ENCODE measurements at regions not wholly inside any gene's neighbourhood (a gene's known extent, or its start where the extent isn't known, plus 50 kb on each side); places are given as distances from the start of the nearest gene placed in this dataset.
"Not testable (repeated sequence)": the region's sequence is repeated elsewhere in the genome, so short reads cannot be mapped to it uniquely, and the experiment has no call there.

GRCh38 chr3:126288314-126288713, 68.9 kb downstream of the KLF15 start:
- peaks cover 35% of the 10 kb centered on the region for H3K4me1 Mint-ChIP-seq
- DNase-seq (ENCODE audit: low read depth, low spot score) = no peak

GRCh38 chr3:126287536-126288241, 69.5 kb downstream of the KLF15 start:
- peak overlapping the region; percentile 84 for H3K4me3 Mint-ChIP-seq
- H3K9me3 Mint-ChIP-seq = no peaks in the 10 kb centered on the region
- peaks cover 27% of the 10 kb centered on the region for H3K27me3 Mint-ChIP-seq (ENCODE audit: low read depth)
- H3K4me1 Mint-ChIP-seq = peaks cover 35% of the 10 kb centered on the region
- H3K36me3 Mint-ChIP-seq (ENCODE audit: low read depth) = no peaks in the 10 kb centered on the region
- TF ChIP-seq, protein P1, sequence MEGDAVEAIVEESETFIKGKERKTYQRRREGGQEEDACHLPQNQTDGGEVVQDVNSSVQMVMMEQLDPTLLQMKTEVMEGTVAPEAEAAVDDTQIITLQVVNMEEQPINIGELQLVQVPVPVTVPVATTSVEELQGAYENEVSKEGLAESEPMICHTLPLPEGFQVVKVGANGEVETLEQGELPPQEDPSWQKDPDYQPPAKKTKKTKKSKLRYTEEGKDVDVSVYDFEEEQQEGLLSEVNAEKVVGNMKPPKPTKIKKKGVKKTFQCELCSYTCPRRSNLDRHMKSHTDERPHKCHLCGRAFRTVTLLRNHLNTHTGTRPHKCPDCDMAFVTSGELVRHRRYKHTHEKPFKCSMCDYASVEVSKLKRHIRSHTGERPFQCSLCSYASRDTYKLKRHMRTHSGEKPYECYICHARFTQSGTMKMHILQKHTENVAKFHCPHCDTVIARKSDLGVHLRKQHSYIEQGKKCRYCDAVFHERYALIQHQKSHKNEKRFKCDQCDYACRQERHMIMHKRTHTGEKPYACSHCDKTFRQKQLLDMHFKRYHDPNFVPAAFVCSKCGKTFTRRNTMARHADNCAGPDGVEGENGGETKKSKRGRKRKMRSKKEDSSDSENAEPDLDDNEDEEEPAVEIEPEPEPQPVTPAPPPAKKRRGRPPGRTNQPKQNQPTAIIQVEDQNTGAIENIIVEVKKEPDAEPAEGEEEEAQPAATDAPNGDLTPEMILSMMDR (conservative IDR thresholded peaks at IDR 0.05) = no peak
- DNase-seq (ENCODE audit: low read depth, low spot score) = peak; percentile 62
- H3K27ac Mint-ChIP-seq (ENCODE audit: unreplicated experiment) = peak overlapping the region; percentile 75

More at GRCh38 chr3:126288314-126288713, 68.9 kb downstream of the KLF15 start:
- Mint-ChIP-seq H3K9me3 (no peaks in the 10 kb centered on the region), H3K27me3 (ENCODE audit: low read depth) (peaks cover 27% of the 10 kb centered on the region), H3K36me3 (ENCODE audit: low read depth) (no peaks in the 10 kb centered on the region), H3K27ac (ENCODE audit: unreplicated experiment) (no peak overlapping the region), H3K4me3 (peak overlapping the region; percentile 84)
- TF ChIP-seq, protein P1 (conservative IDR thresholded peaks at IDR 0.05) = no peak

DNA sequence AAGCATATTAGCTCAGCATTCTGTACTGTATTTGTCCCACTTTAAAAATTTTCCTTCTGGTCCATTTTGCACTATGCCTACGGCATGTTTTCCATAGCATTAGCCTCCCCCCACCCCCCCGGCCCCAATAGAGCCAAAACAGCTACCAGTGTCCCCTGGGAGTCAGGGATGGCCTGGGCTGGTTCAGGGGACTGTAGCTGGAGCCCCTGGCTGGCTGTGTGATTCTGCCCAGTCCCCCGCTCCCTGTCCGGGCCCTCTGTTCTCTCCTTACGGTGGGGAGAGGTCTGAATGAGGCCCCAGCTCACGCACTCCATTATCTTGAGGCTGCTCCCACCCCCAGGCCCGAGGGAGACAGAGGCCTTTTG, 70.1 kb downstream of the KLF15 start:
- Mint-ChIP-seq H3K27ac (ENCODE audit: unreplicated experiment) (peak overlapping the region; percentile 75), H3K4me1 (peaks cover 31% of the 10 kb centered on the region), H3K36me3 (ENCODE audit: low read depth) (no peaks in the 10 kb centered on the region), H3K4me3 (peak overlapping the region; percentile 84), H3K9me3 (no peaks in the 10 kb centered on the region), H3K27me3 (ENCODE audit: low read depth) (peaks cover 27% of the 10 kb centered on the region)
- DNase-seq (ENCODE audit: low read depth, low spot score) = no peak
- TF ChIP-seq, protein P1 (conservative IDR thresholded peaks at IDR 0.05) = no peak

- TF ChIP-seq, protein P1 (conservative IDR thresholded peaks at IDR 0.05) = no peak
- Mint-ChIP-seq H3K27ac (ENCODE audit: unreplicated experiment) (no peak overlapping the region), H3K27me3 (ENCODE audit: low read depth) (peaks cover 26% of the 10 kb centered on the region), H3K4me3 (no peak overlapping the region), H3K9me3 (no peaks in the 10 kb centered on the region), H3K36me3 (ENCODE audit: low read depth) (no peaks in the 10 kb centered on the region), H3K4me1 (peaks cover 24% of the 10 kb centered on the region)
- no peak for DNase-seq (ENCODE audit: low read depth, low spot score)
Measured at GRCh38 chr3:126285369-126285768, 71.8 kb downstream of the KLF15 start.

- H3K27me3 Mint-ChIP-seq (ENCODE audit: low read depth) = peaks cover 17% of the 10 kb centered on the region
- TF ChIP-seq, protein P1 (conservative IDR thresholded peaks at IDR 0.05) = no peak
- DNase-seq (ENCODE audit: low read depth, low spot score) = no peak
- H3K36me3 Mint-ChIP-seq (ENCODE audit: low read depth) = no peaks in the 10 kb centered on the region
- H3K9me3 Mint-ChIP-seq = no peaks in the 10 kb centered on the region
- H3K4me3 Mint-ChIP-seq = no peak overlapping the region
- no peak overlapping the region for H3K27ac Mint-ChIP-seq (ENCODE audit: unreplicated experiment)
- H3K4me1 Mint-ChIP-seq = peaks cover 17% of the 10 kb centered on the region
Measured at GRCh38 chr3:126284258-126284904, 72.8 kb downstream of the KLF15 start.

GRCh38 chr3:126283651-126284050, 73.6 kb downstream of the KLF15 start:
- H3K36me3 Mint-ChIP-seq (ENCODE audit: low read depth); H3K27ac Mint-ChIP-seq (ENCODE audit: unreplicated experiment); H3K4me3 Mint-ChIP-seq; DNase-seq (ENCODE audit: low read depth, low spot score); H3K9me3 Mint-ChIP-seq: not testable (repeated sequence)
- Mint-ChIP-seq H3K4me1 (peaks cover 17% of the 10 kb centered on the region), H3K27me3 (ENCODE audit: low read depth) (peaks cover 10% of the 10 kb centered on the region)

All from neural crest cell (in vitro differentiated cells).